Esophagus squamous epithelium (tissue), 5 donors: ENCODE measurements at regions not wholly inside any gene's neighbourhood (a gene's known extent, or its start where the extent isn't known, plus 50 kb on each side); places are given as distances from the start of the nearest gene placed in this dataset.

Source experiments
- DNase-seq: peaks from one replicate; lab custom pipeline; 2025; lab: John Stamatoyannopoulos, UW
- H3K27ac ChIP-seq, 4 donors: fragments of 200-600 bp; sonication (generic); one replicate each; pipeline ENCODE4 v1.5.1; 2016 to 2019; ENCODE audit warnings: mild to moderate bottlenecking in 1 of 4
- H3K27me3 ChIP-seq, 4 donors: fragments of 200-600 bp; sonication (generic); 1 replicate in 3 of 4; 2 replicates in 1 of 4; pipeline versions ENCODE4 v1.5.1 to v1.6.0; 2017 to 2021; ENCODE audit warnings: antibody characterized with exemption in 1 of 4
- H3K36me3 ChIP-seq, 3 donors: fragments of 200-600 bp; sonication (generic); one replicate each; pipeline ENCODE4 v1.5.1; 2016 to 2019
- H3K4me1 ChIP-seq, 3 donors: fragments of 200-600 bp; sonication (generic); one replicate each; pipeline ENCODE4 v1.5.1; 2017 to 2019
- H3K4me3 ChIP-seq, 4 donors: fragments of 200-600 bp; sonication (generic); 1 replicate in 3 of 4; 2 replicates in 1 of 4; pipeline ENCODE4 v1.5.1; 2016 to 2019; ENCODE audit warnings: mild to moderate bottlenecking in 2 of 4, moderate library complexity in 1 of 4
- H3K9me3 ChIP-seq, 3 donors: fragments of 200-600 bp; sonication (generic); one replicate each; pipeline ENCODE4 v1.5.1; 2016 to 2019
- POLR2A ChIP-seq, 4 donors: fragments of 450-650 bp; IDR thresholded peaks; one replicate each; pipeline ENCODE4 v1.6.1; 2017; ENCODE audit warnings: antibody characterized with exemption in 4 of 4, mild to moderate bottlenecking in 4 of 4, moderate library complexity in 3 of 4
- WGBS, 2 donors: methylation state at CpG; one replicate each; pipeline ENCODE4 v1.1.5; 2018; 5-methylcytosine and 5-hydroxymethylcytosine counted together
- intact Hi-C: fragments of 100-400 bp; cut with DNase I; formaldehyde crosslinking; loops from one replicate; pipeline ENCODE4 v1.15.0; 2022
- TF ChIP-seq, protein P1 (sequence below), 6 experiments: fragments of 450-650 bp in 4 of 6; fragments of 200-600 bp in 2 of 6; sonication (generic) in 2 of 6; IDR thresholded peaks; one replicate each; pipeline ENCODE4 v1.5.1; 2016 to 2019; ENCODE audit warnings: antibody characterized with exemption in 6 of 6, mild to moderate bottlenecking in 4 of 6, moderate library complexity in 4 of 6
- donor health status: DM: yes; HTN: yes; CAD: no.

DNA sequence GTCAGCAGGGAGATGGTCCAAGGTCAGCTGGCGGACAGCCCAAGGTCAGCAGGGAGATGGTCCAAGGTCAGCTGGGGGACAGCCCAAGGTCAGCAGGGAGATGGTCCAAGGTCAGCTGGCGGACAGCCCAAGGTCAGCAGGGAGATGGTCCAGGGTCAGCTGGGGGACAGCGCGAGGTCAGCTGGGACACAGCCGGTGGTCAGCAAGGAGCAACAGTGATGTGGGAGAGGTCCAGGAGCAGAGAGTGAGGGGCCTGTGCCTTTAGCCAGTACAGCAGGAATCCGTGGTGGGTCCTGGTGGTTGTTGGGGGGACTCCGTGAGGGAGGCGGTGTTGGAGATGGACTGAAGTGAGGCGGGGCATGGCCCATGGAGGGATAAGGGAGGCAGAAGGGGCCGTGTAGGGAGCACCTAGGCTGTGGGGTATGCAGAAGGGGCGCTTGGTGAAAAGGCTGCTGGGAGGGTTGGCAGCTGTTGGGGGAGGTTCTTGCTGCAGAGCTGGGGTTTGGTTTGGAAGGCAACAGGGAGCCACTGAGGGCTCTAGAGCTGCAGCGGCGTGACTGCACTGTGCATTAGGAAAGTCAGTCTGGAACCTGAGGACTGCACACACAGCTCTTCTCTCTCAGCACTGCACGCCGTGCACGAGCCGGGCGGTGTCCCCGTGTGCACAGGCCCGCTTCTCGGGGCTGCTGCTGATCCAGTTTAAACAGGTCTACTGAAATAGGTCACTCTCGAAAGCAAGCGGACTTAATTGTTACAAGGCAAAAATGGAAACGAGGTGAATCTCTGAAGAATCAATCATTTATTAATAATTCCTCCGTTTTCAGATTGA is 76.2 kb upstream of the HDAC4 start:
- Histone ChIP-seq H3K4me3 (no peak overlapping the region), H3K4me1 (no peaks in the 10 kb centered on the region), H3K36me3 (no peaks in the 10 kb centered on the region), H3K27ac (no peak overlapping the region), H3K9me3 (no peaks in the 10 kb centered on the region), H3K27me3 (peaks cover 0 to 4% (median 0%) of the 10 kb centered on the region in 4 donors)
- DNase-seq, result no peak
- 76 to 80% methylated on average over 18 to 23 of the region's 25 CpGs for WGBS, 2 donors
- TF ChIP-seq, protein P1, sequence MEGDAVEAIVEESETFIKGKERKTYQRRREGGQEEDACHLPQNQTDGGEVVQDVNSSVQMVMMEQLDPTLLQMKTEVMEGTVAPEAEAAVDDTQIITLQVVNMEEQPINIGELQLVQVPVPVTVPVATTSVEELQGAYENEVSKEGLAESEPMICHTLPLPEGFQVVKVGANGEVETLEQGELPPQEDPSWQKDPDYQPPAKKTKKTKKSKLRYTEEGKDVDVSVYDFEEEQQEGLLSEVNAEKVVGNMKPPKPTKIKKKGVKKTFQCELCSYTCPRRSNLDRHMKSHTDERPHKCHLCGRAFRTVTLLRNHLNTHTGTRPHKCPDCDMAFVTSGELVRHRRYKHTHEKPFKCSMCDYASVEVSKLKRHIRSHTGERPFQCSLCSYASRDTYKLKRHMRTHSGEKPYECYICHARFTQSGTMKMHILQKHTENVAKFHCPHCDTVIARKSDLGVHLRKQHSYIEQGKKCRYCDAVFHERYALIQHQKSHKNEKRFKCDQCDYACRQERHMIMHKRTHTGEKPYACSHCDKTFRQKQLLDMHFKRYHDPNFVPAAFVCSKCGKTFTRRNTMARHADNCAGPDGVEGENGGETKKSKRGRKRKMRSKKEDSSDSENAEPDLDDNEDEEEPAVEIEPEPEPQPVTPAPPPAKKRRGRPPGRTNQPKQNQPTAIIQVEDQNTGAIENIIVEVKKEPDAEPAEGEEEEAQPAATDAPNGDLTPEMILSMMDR (IDR thresholded peaks at IDR 0.05), result no peak
- TF ChIP-seq POLR2A (IDR thresholded peaks at IDR 0.05), result no peak
- intact Hi-C loops, result no loop called here

DNA sequence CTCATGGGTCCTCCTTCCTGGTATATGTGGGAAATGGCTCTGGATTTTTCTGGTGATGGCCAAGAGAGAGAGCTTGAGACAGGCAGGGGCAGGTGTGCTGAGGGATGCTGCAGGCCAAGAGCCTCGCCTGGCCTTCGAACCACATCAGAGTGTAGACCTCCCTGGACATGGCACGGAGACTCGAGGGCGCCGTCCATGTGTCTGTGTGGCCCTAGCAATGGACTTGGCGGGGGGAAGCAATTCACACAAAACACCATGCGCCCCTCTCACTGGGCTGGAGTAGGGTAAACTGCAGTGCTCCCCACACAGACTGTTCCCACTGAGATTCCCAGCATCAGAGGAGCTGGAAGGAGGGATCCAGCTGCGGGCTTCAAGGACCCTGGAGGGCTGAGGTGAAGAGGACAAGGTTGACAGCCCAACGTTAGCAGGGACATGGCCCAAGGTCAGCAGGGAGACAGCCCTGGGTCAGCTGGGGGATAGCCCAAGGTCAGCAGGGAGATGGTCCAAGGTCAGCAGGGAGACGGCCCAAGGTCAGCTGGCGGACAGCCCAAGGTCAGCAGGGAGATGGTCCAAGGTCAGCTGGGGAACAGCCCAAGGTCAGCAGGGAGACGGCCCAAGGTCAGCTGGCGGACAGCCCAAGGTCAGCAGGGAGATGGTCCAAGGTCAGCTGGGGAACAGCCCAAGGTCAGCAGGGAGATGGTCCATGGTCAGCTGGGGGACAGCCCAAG is 75.4 kb upstream of the HDAC4 start:
- WGBS, 2 donors, result 74% methylated on average over 7 of the region's 14 CpGs; no CpG with 5 or more reads in 1 of the 2 donors
- no peak for DNase-seq
- H3K27me3 ChIP-seq, result peaks cover 0 to 4% (median 0%) of the 10 kb centered on the region in 4 donors
- TF ChIP-seq, protein P1 (IDR thresholded peaks at IDR 0.05), result no peak
- no peak for TF ChIP-seq POLR2A (IDR thresholded peaks at IDR 0.05)
- intact Hi-C loops, result no loop called here
- H3K4me1 ChIP-seq, result no peaks in the 10 kb centered on the region
- H3K27ac ChIP-seq, result no peak overlapping the region
- no peak overlapping the region for H3K4me3 ChIP-seq
- no peaks in the 10 kb centered on the region for H3K9me3 ChIP-seq
- no peaks in the 10 kb centered on the region for H3K36me3 ChIP-seq

GRCh38 chr2:239475161-239476028 is 74.6 kb upstream of the HDAC4 start:
- Histone ChIP-seq H3K9me3 (no peaks in the 10 kb centered on the region), H3K27ac (no peak overlapping the region), H3K27me3 (peaks cover 0 to 4% (median 0%) of the 10 kb centered on the region in 4 donors), H3K36me3 (no peaks in the 10 kb centered on the region), H3K4me1 (no peaks in the 10 kb centered on the region), H3K4me3 (no peak overlapping the region)
- 86 to 90% methylated on average over 1 to 7 of the region's 13 CpGs for WGBS, 2 donors
- DNase-seq, result no peak
- no peak for TF ChIP-seq POLR2A (IDR thresholded peaks at IDR 0.05)
- TF ChIP-seq, protein P1 (IDR thresholded peaks at IDR 0.05), result no peak
- intact Hi-C loops, result no loop called here

- WGBS, 2 donors, result 86 to 91% methylated on average over 5 to 7 of the region's 8 CpGs
- no peaks in the 10 kb centered on the region for H3K36me3 ChIP-seq
- H3K4me3 ChIP-seq, result no peak overlapping the region
- intact Hi-C loops, result no loop called here
- no peaks in the 10 kb centered on the region for H3K4me1 ChIP-seq
- H3K27ac ChIP-seq, result no peak overlapping the region
- H3K9me3 ChIP-seq, result no peaks in the 10 kb centered on the region
- TF ChIP-seq, protein P1 (IDR thresholded peaks at IDR 0.05), result no peak
- TF ChIP-seq POLR2A (IDR thresholded peaks at IDR 0.05), result no peak
- H3K27me3 ChIP-seq, result peaks cover 0 to 4% (median 0%) of the 10 kb centered on the region in 4 donors
- no peak for DNase-seq
These were observed 72.5 kb upstream of the HDAC4 start for GRCh38 chr2:239473211-239473805.
